ENCODE measurements at regions not wholly inside any gene's neighbourhood (a gene's known extent, or its start where the extent isn't known, plus 50 kb on each side); places are given as distances from the start of the nearest gene placed in this dataset.

DNA sequence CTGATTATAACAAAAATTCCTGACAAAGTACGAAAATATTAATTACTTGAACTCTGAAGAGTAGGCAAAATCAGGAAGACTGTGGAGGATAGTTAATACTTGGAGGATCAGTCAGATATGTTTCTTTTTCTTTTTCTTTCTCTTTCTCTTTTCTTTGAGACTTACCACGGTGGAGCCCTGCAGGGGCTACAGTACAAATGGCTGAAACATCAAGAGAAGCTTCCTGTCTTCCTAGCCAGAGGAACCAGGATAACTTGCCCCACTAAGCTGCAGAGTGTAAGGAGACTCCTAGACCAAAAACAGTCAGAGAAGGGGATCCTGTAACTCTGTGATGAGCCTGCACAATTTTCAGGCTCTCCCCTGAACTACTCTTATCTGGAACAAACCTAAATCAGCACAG is 324.6 kb upstream of the TYRP1 start:
- no peak for TF ChIP-seq POLR2AphosphoS5 (IDR thresholded peaks at IDR 0.05; ENCODE audit: low read depth, low read length)
- no peak for TF ChIP-seq FOXP2 (optimal IDR thresholded peaks at IDR 0.05; ENCODE audit: borderline replicate concordance, extremely low read depth, extremely low read length, insufficient read depth)
- no peak for TF ChIP-seq TAF1 (IDR thresholded peaks at IDR 0.05; ENCODE audit: borderline replicate concordance, insufficient read depth, low read length)
- no peak for TF ChIP-seq SIN3A (IDR thresholded peaks at IDR 0.05; ENCODE audit: borderline replicate concordance, insufficient read depth, low read length)
- TF ChIP-seq, protein P1, sequence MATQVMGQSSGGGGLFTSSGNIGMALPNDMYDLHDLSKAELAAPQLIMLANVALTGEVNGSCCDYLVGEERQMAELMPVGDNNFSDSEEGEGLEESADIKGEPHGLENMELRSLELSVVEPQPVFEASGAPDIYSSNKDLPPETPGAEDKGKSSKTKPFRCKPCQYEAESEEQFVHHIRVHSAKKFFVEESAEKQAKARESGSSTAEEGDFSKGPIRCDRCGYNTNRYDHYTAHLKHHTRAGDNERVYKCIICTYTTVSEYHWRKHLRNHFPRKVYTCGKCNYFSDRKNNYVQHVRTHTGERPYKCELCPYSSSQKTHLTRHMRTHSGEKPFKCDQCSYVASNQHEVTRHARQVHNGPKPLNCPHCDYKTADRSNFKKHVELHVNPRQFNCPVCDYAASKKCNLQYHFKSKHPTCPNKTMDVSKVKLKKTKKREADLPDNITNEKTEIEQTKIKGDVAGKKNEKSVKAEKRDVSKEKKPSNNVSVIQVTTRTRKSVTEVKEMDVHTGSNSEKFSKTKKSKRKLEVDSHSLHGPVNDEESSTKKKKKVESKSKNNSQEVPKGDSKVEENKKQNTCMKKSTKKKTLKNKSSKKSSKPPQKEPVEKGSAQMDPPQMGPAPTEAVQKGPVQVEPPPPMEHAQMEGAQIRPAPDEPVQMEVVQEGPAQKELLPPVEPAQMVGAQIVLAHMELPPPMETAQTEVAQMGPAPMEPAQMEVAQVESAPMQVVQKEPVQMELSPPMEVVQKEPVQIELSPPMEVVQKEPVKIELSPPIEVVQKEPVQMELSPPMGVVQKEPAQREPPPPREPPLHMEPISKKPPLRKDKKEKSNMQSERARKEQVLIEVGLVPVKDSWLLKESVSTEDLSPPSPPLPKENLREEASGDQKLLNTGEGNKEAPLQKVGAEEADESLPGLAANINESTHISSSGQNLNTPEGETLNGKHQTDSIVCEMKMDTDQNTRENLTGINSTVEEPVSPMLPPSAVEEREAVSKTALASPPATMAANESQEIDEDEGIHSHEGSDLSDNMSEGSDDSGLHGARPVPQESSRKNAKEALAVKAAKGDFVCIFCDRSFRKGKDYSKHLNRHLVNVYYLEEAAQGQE (IDR thresholded peaks at IDR 0.05; ENCODE audit: insufficient read depth in 1 of 2, low read depth in 2 of 2, low read length in 2 of 2), result no peak

DNA sequence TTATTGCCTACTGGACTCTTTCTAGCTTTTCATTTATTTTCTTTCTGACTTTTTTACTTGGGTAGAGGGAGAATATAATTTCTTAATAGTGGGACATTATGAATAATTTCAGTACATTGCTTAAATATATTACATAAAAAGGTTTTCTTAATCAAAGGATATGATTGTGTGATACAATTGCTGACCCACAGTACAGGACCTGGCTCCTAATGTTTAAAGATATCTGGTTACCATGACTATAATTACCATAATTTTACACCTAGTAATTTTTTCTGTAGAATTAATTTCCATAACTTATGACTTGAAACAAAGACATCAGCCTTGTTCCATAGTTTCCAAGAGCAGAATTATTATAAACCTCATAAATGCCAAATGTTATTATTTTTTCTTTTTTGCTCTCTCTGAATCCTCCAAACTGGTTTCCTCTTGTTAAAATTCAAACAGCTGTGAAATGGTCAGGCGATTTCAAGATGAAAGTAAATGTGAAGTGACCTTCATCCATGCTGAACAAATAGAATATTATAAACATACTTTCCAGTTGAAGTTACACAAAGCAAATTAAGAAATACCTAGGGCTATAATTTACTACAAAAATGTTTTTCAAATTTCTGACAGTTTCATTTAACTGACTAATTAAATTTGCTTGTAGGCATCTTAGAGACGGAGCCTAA is 301.2 kb upstream of the TYRP1 start:
- TF ChIP-seq TAF1 (IDR thresholded peaks at IDR 0.05; ENCODE audit: borderline replicate concordance, insufficient read depth, low read length), result no peak
- TF ChIP-seq, protein P1 (IDR thresholded peaks at IDR 0.05; ENCODE audit: insufficient read depth in 1 of 2, low read depth in 2 of 2, low read length in 2 of 2), result no peak

DNA sequence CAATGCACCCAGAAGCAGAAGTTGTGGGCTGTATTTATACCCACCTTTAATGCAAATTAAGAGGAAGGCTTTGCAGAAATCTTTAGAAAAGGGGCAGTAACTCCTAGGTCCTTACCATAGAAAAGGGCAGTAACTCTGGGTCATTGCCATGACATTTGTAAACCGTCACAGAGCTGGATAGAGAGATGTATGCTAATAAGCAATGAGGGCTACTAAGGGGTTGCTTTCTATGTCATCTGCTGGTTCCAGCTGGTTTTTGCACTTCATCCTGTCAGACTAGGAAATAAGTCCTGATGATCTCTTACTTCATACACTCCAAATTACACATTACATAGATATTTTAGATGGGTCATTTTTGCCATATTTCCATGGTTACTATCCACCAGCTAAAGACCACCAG is 299.1 kb upstream of the TYRP1 start:
- TF ChIP-seq FOXP2 (optimal IDR thresholded peaks at IDR 0.05; ENCODE audit: borderline replicate concordance, extremely low read depth, extremely low read length, insufficient read depth) (no peak), POLR2AphosphoS5 (IDR thresholded peaks at IDR 0.05; ENCODE audit: low read depth, low read length) (no peak), SIN3A (IDR thresholded peaks at IDR 0.05; ENCODE audit: borderline replicate concordance, insufficient read depth, low read length) (no peak), TAF1 (IDR thresholded peaks at IDR 0.05; ENCODE audit: borderline replicate concordance, insufficient read depth, low read length) (no peak)
- TF ChIP-seq, protein P1 (IDR thresholded peaks at IDR 0.05; ENCODE audit: insufficient read depth in 1 of 2, low read depth in 2 of 2, low read length in 2 of 2), result no peak

DNA sequence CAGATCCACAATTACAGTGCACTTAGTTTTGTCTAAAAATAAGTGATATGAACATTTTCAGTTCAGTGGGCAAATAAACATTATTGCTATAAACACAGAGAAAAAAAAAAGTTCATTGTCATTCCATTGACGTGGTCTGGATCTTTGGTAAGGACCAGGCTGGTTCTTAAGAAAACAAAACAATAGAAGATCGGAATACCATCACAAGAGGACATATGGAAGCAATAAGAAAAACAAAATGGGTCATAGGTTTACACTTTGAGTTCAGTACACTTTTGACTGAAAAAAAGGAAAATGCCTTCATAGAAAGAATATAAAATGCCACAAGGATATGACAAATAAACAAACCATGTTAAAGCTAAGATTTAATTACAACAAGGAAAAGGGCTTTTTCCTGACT is 289.5 kb upstream of the TYRP1 start:
- TF ChIP-seq FOXP2 (optimal IDR thresholded peaks at IDR 0.05; ENCODE audit: borderline replicate concordance, extremely low read depth, extremely low read length, insufficient read depth) (no peak), POLR2AphosphoS5 (IDR thresholded peaks at IDR 0.05; ENCODE audit: low read depth, low read length) (no peak), TAF1 (IDR thresholded peaks at IDR 0.05; ENCODE audit: borderline replicate concordance, insufficient read depth, low read length) (no peak), SIN3A (IDR thresholded peaks at IDR 0.05; ENCODE audit: borderline replicate concordance, insufficient read depth, low read length) (no peak)
- TF ChIP-seq, protein P1 (IDR thresholded peaks at IDR 0.05; ENCODE audit: insufficient read depth in 1 of 2, low read depth in 2 of 2, low read length in 2 of 2), result no peak

DNA sequence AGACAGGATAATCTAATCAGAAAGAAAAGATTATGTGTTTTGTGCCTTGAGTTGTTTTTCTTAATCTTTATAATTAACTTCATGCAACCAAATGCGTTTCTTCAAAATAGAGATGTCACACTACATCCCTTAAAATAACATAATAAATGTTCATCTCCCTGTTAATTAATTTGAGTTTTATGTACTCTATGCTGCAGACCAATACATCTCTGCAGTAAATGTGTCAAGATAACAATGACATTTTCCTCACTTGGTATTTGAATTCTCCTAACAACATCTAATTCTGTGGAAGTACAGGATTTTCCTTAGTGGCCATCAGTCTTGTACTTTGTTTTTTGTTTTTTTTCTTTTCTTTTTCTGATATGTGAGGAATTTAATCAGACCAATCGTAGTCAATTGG is 279.2 kb upstream of the TYRP1 start:
- TF ChIP-seq SIN3A (IDR thresholded peaks at IDR 0.05; ENCODE audit: borderline replicate concordance, insufficient read depth, low read length) (no peak), FOXP2 (optimal IDR thresholded peaks at IDR 0.05; ENCODE audit: borderline replicate concordance, extremely low read depth, extremely low read length, insufficient read depth) (no peak)

Data from PFSK-1 (cell line).